ENCODE measurements at regions not wholly inside any gene's neighbourhood (a gene's known extent, or its start where the extent isn't known, plus 50 kb on each side); places are given as distances from the start of the nearest gene placed in this dataset.

GRCh38 chr4:7121866-7122653 lies 54.2 kb upstream of the GRPEL1 start:
- TF ChIP-seq TRIM28 (IDR thresholded peaks at IDR 0.05; ENCODE audit: borderline replicate concordance, low read length): no peak
- TF ChIP-seq CTCF (tag by site-specific recombination; IDR thresholded peaks at IDR 0.05): no peak
- TF ChIP-seq ZNF513 (tag by site-specific recombination; IDR thresholded peaks at IDR 0.05): no peak
- TF ChIP-seq ZNF114 (tag by site-specific recombination; IDR thresholded peaks at IDR 0.05): no peak
- TF ChIP-seq ZNF23 (tag by site-specific recombination; IDR thresholded peaks at IDR 0.05; ENCODE audit: borderline replicate concordance): no peak
- no peak for TF ChIP-seq ZBTB26 (tag by site-specific recombination; optimal IDR thresholded peaks at IDR 0.05)
- TF ChIP-seq MEIS1 (CRISPR knock-in tag; IDR thresholded peaks at IDR 0.05; ENCODE audit: borderline replicate concordance): no peak
- no peak for TF ChIP-seq PRDM1 (tag by site-specific recombination; IDR thresholded peaks at IDR 0.05)
- TF ChIP-seq ZNF292 (tag by site-specific recombination; IDR thresholded peaks at IDR 0.05; ENCODE audit: borderline replicate concordance, low read depth): no peak
- no peak for TF ChIP-seq ZNF138 (tag by site-specific recombination; IDR thresholded peaks at IDR 0.05; ENCODE audit: borderline replicate concordance)
- TF ChIP-seq INSM2 (tag by site-specific recombination; IDR thresholded peaks at IDR 0.05): no peak
- 0 out of 2 replicates have a peak, but pooled peaks have one; percentile 10 for TF ChIP-seq GLIS1 (tag by site-specific recombination; IDR thresholded peaks at IDR 0.05)
- no peak for TF ChIP-seq ZBTB7A (tag by site-specific recombination; IDR thresholded peaks at IDR 0.05; ENCODE audit: low read depth)
